SK-N-SH (cell line): ENCODE measurements at regions not wholly inside any gene's neighbourhood (a gene's known extent, or its start where the extent isn't known, plus 50 kb on each side); places are given as distances from the start of the nearest gene placed in this dataset.

Experiments
- CTCF ChIA-PET: fragments of 300-600, 350-600 bp; formaldehyde crosslinking; extraction: SDS; loops from one replicate; lab custom pipeline; 2021; lab: Yijun Ruan, JAX
- POLR2A ChIA-PET: fragments of 350-600 bp; sonication (Branson Sonifier 250); formaldehyde crosslinking; extraction: SDS; loops from one replicate; lab custom pipeline; 2020; ENCODE audit warnings: antibody characterized with exemption, inconsistent platforms; lab: Yijun Ruan, JAX
- DNase-seq: peaks from one replicate; pipeline ENCODE4 v3.0.0; 2012
- H2AFZ ChIP-seq: fragments of 200-600 bp; sonication (generic); 2 replicates; pipeline ENCODE4 v1.8.1; 2016; ENCODE audit warnings: antibody characterized with exemption, mild to moderate bottlenecking, low read depth
- H3F3A ChIP-seq: fragments of 200-600 bp; sonication (generic); replicated peaks from 2 replicates; pipeline ENCODE3; 2016; ENCODE audit warnings: antibody characterized with exemption, mild to moderate bottlenecking; ENCODE audit not compliant: insufficient read depth
- H3K27ac ChIP-seq, 2 experiments: fragments of 200-500 bp in 1 of 2; fragments of 200-600 bp in 1 of 2; sonication (Bioruptor generic) in 1 of 2; sonication (generic), shearing (Covaris generic) in 1 of 2; 2 replicates each; pipeline versions ENCODE4 v1.5.1 to v1.6.1; 2014 to 2016; ENCODE audit warnings: low read depth in 2 of 2, inconsistent platforms in 1 of 2, low read length in 1 of 2, mild to moderate bottlenecking in 1 of 2, mixed read lengths in 1 of 2
- H3K27me3 ChIP-seq: fragments of 200-600 bp; sonication (generic), shearing (Covaris generic); 2 replicates; pipeline ENCODE4 v1.6.1; 2016; ENCODE audit warnings: mixed run types; ENCODE audit not compliant: insufficient read depth
- H3K36me3 ChIP-seq, 2 experiments: fragments of 200-500 bp in 1 of 2; fragments of 200-600 bp in 1 of 2; sonication (Bioruptor generic) in 1 of 2; sonication (generic) in 1 of 2; replicated peaks in 1 of 2; 2 replicates each; pipeline versions ENCODE3 to v1.5.1; 2014 to 2016; ENCODE audit warnings: low read length in 1 of 2, mild to moderate bottlenecking in 1 of 2; ENCODE audit not compliant: insufficient read depth in 2 of 2, control insufficient read depth in 1 of 2
- H3K4me1 ChIP-seq, 2 experiments: fragments of 200-500 bp in 1 of 2; fragments of 200-600 bp in 1 of 2; sonication (Bioruptor generic) in 1 of 2; sonication (generic), shearing (Covaris generic) in 1 of 2; 2 replicates each; pipeline versions ENCODE4 v1.5.1 to v1.6.1; 2014 to 2016; ENCODE audit warnings: low read depth in 1 of 2, low read length in 1 of 2, mixed run types in 1 of 2; ENCODE audit not compliant: insufficient read depth in 2 of 2, control insufficient read depth in 1 of 2
- H3K4me2 ChIP-seq: fragments of 200-600 bp; sonication (generic), shearing (Covaris generic); 2 replicates; pipeline ENCODE4 v1.6.1; 2017; ENCODE audit warnings: mixed run types
- H3K4me3 ChIP-seq, 2 experiments: fragments of 200-500 bp in 1 of 2; fragments of 200-600 bp in 1 of 2; sonication (Bioruptor generic) in 1 of 2; sonication (generic), shearing (Covaris generic) in 1 of 2; 2 replicates each; pipeline versions ENCODE4 v1.5.1 to v1.8.1; 2014 to 2016; ENCODE audit warnings: low read depth in 2 of 2, inconsistent platforms in 1 of 2, low read length in 1 of 2, mild to moderate bottlenecking in 1 of 2, mixed read lengths in 1 of 2, moderate library complexity in 1 of 2
- H3K79me2 ChIP-seq: fragments of 200-600 bp; sonication (generic); 2 replicates; pipeline ENCODE4 v1.8.1; 2017; ENCODE audit warnings: mild to moderate bottlenecking; ENCODE audit not compliant: insufficient read depth
- H3K9ac ChIP-seq: fragments of 200-600 bp; sonication (generic); 2 replicates; pipeline ENCODE4 v1.6.1; 2017; ENCODE audit warnings: mixed run types
- H3K9me2 ChIP-seq: fragments of 200-600 bp; sonication (generic); 2 replicates; pipeline ENCODE4 v1.6.1; 2017; ENCODE audit warnings: mixed run types
- H3K9me3 ChIP-seq: fragments of 200-600 bp; sonication (generic); 2 replicates; pipeline ENCODE4 v1.6.1; 2017; ENCODE audit warnings: mixed run types, mild to moderate bottlenecking, moderate library complexity
- H4K20me1 ChIP-seq: fragments of 200-600 bp; sonication (generic); 2 replicates; pipeline ENCODE4 v1.6.1; 2017; ENCODE audit warnings: mild to moderate bottlenecking, mixed run types; ENCODE audit not compliant: insufficient read depth
- CHD2 ChIP-seq: fragments of 150-350 bp; IDR thresholded peaks from 2 replicates; pipeline ENCODE4 v1.6.1; 2018; ENCODE audit warnings: low read length; ENCODE audit not compliant: partially characterized antibody
- ELF1 ChIP-seq: IDR thresholded peaks from 2 replicates; pipeline ENCODE4 v1.4.0; 2012
- EP300 ChIP-seq, 2 experiments: IDR thresholded peaks; 2 replicates each; pipeline versions ENCODE4 v1.4.0 to v1.6.1; 2012; ENCODE audit warnings: borderline replicate concordance in 1 of 2, low read depth in 1 of 2, low read length in 1 of 2
- EZH2phosphoT487 ChIP-seq: fragments of 200-600 bp; sonication (generic); IDR thresholded peaks from 2 replicates; pipeline ENCODE4 v1.6.1; 2017; ENCODE audit warnings: low read depth, mixed run types, mild to moderate bottlenecking, antibody characterized with exemption, moderate library complexity, borderline replicate concordance
- FOXM1 ChIP-seq: IDR thresholded peaks from 2 replicates; pipeline ENCODE4 v1.4.0; 2012; ENCODE audit warnings: low read depth, mild to moderate bottlenecking
- GABPA ChIP-seq: IDR thresholded peaks from 2 replicates; pipeline ENCODE4 v1.4.0; 2012; ENCODE audit warnings: low read depth, mild to moderate bottlenecking
- GATA2 ChIP-seq: sonication (generic); formaldehyde crosslinking; IDR thresholded peaks from 2 replicates; pipeline ENCODE4 v1.5.0; 2020; ENCODE audit warnings: mild to moderate bottlenecking, missing genetic modification reagents
- JUND ChIP-seq: IDR thresholded peaks from 2 replicates; pipeline ENCODE4 v1.4.0; 2012
- MEF2A ChIP-seq: IDR thresholded peaks from 2 replicates; pipeline ENCODE4 v1.4.0; 2012; ENCODE audit warnings: low read depth, borderline replicate concordance
- MXI1 ChIP-seq: IDR thresholded peaks from 2 replicates; pipeline ENCODE4 v1.6.1; 2012; ENCODE audit warnings: mild to moderate bottlenecking, low read depth, low read length, improper control_type of control experiment
- NRF1 ChIP-seq: IDR thresholded peaks from 2 replicates; pipeline ENCODE4 v1.6.1; 2012; ENCODE audit warnings: low read depth, mild to moderate bottlenecking, low read length
- RFX5 ChIP-seq: IDR thresholded peaks from 2 replicates; pipeline ENCODE4 v1.6.1; 2012; ENCODE audit warnings: mild to moderate bottlenecking, improper control_type of control experiment, low read length
- TAF1 ChIP-seq: IDR thresholded peaks from 2 replicates; pipeline ENCODE4 v1.6.1; 2012; ENCODE audit warnings: low read depth, mild to moderate bottlenecking, low read length, moderate library complexity, borderline replicate concordance
- TCF12 ChIP-seq: IDR thresholded peaks from 2 replicates; pipeline ENCODE4 v1.4.0; 2012
- YY1 ChIP-seq: IDR thresholded peaks from 2 replicates; pipeline ENCODE4 v1.4.0; 2012; ENCODE audit warnings: low read depth, mild to moderate bottlenecking
- WGBS: methylation state at CpG from one replicate; pipeline ENCODE4 v1.1.6; 2017; ENCODE audit warnings: low lambda C conversion rate; 5-methylcytosine and 5-hydroxymethylcytosine counted together
- TF ChIP-seq, protein P1 (sequence below): IDR thresholded peaks from 2 replicates; pipeline ENCODE4; 2012
- TF ChIP-seq, protein P2 (sequence below): fragments of 200-600 bp; sonication (generic); IDR thresholded peaks from 2 replicates; pipeline ENCODE4 v1.6.1; 2017; ENCODE audit warnings: antibody characterized with exemption, mild to moderate bottlenecking, moderate library complexity
- TF ChIP-seq, protein P3 (sequence below): fragments of 150-350 bp; IDR thresholded peaks from 2 replicates; pipeline ENCODE4 v1.6.1; 2017; ENCODE audit warnings: antibody characterized with exemption, low read length, low read depth, borderline replicate concordance

DNA sequence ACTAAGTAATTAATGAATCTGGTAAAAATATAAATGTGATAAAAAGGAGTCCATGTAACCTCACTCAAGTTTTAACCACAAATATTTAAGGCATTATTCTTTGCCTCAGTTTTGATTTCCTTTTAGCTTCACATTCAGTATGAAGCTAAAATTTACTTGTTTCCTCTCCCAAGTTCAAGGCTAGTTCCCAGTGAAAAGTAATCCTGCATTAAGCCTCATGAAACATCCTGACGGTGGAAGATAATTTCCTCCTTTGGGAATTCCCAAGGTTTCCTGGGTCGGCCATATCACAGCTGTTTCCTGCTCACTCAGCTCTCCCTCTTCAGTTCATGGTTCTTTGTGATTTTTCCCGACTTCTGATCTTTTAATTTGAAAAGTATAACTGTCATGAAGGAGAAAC lies 1256.8 kb upstream of the FLRT2 start:
- H3K9me3 ChIP-seq, result no peaks in the 10 kb centered on the region
- no peaks in the 10 kb centered on the region for H3K79me2 ChIP-seq
- no peak overlapping the region for H3K4me3 ChIP-seq
- H3K4me2 ChIP-seq, result no peak overlapping the region
- peaks cover 0 to 4% of the 10 kb centered on the region in 2 experiments; a peak in 1 of 4 replicates for H3K4me1 ChIP-seq
- DNase-seq, result no peak
- H2AFZ ChIP-seq, result no peak overlapping the region
- no peaks in the 10 kb centered on the region for H3K27me3 ChIP-seq
- H4K20me1 ChIP-seq, result no peaks in the 10 kb centered on the region
- no peaks in the 10 kb centered on the region for H3K9me2 ChIP-seq
- H3K27ac ChIP-seq, result no peak overlapping the region
- no peaks in the 10 kb centered on the region for H3K36me3 ChIP-seq
- TF ChIP-seq, protein P1, sequence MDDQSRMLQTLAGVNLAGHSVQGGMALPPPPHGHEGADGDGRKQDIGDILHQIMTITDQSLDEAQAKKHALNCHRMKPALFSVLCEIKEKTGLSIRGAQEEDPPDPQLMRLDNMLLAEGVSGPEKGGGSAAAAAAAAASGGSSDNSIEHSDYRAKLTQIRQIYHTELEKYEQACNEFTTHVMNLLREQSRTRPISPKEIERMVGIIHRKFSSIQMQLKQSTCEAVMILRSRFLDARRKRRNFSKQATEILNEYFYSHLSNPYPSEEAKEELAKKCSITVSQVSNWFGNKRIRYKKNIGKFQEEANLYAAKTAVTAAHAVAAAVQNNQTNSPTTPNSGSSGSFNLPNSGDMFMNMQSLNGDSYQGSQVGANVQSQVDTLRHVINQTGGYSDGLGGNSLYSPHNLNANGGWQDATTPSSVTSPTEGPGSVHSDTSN, result no peak
- TF ChIP-seq EP300 (IDR thresholded peaks at IDR 0.05; ENCODE audit: borderline replicate concordance in 1 of 2, low read depth in 1 of 2, low read length in 1 of 2) (no peak), GATA2 (CRISPR knock-in tag) (no peak), TAF1 (no peak), YY1 (no peak), EZH2phosphoT487 (no peak), MXI1 (no peak), ELF1 (no peak), GABPA (no peak), JUND (no peak), FOXM1 (no peak), NRF1 (no peak), MEF2A (no peak), CHD2 (no peak), RFX5 (no peak), TCF12 (no peak)
- TF ChIP-seq, protein P2, sequence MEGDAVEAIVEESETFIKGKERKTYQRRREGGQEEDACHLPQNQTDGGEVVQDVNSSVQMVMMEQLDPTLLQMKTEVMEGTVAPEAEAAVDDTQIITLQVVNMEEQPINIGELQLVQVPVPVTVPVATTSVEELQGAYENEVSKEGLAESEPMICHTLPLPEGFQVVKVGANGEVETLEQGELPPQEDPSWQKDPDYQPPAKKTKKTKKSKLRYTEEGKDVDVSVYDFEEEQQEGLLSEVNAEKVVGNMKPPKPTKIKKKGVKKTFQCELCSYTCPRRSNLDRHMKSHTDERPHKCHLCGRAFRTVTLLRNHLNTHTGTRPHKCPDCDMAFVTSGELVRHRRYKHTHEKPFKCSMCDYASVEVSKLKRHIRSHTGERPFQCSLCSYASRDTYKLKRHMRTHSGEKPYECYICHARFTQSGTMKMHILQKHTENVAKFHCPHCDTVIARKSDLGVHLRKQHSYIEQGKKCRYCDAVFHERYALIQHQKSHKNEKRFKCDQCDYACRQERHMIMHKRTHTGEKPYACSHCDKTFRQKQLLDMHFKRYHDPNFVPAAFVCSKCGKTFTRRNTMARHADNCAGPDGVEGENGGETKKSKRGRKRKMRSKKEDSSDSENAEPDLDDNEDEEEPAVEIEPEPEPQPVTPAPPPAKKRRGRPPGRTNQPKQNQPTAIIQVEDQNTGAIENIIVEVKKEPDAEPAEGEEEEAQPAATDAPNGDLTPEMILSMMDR, result no peak
- TF ChIP-seq, protein P3, sequence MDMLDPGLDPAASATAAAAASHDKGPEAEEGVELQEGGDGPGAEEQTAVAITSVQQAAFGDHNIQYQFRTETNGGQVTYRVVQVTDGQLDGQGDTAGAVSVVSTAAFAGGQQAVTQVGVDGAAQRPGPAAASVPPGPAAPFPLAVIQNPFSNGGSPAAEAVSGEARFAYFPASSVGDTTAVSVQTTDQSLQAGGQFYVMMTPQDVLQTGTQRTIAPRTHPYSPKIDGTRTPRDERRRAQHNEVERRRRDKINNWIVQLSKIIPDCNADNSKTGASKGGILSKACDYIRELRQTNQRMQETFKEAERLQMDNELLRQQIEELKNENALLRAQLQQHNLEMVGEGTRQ, result no peak
- CTCF ChIA-PET, result no interaction called here
- 10% methylated on average over 3 of the region's 3 CpGs for WGBS
- no peaks in the 10 kb centered on the region for H3F3A ChIP-seq
- POLR2A ChIA-PET, result no interaction called here
- H3K9ac ChIP-seq, result no peak overlapping the region
